ENCODE measurements at regions not wholly inside any gene's neighbourhood (a gene's known extent, or its start where the extent isn't known, plus 50 kb on each side); places are given as distances from the start of the nearest gene placed in this dataset.
"Not testable (repeated sequence)": the region's sequence is repeated elsewhere in the genome, so short reads cannot be mapped to it uniquely, and the experiment has no call there.

- no peak for DNase-seq
Observed at GRCh38 chr12:47367912-47368537, 288.3 kb upstream of the AMIGO2 start.

DNA sequence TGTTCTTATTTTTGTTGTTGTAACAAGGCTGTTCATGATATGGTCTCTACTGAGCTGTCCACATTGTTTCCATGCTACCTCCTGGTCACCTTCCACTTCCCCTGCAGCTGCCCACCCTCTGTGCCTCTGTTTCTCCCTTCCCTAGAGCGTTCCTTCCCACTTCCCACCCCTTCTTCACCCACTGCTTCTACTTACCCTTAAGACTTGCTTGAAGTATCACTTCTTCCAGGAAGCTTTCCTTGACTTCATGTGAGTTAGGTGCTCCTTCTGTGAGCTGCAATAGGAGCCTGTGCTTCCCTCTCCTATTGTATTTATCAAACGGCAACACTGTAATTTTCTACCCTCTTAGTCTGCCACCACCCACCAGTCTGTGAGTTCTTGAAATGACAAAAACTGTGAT, 286.8 kb upstream of the AMIGO2 start:
- no peak for DNase-seq

GRCh38 chr12:47366157-47366556, 286.4 kb upstream of the AMIGO2 start:
- DNase-seq: no peak

DNA sequence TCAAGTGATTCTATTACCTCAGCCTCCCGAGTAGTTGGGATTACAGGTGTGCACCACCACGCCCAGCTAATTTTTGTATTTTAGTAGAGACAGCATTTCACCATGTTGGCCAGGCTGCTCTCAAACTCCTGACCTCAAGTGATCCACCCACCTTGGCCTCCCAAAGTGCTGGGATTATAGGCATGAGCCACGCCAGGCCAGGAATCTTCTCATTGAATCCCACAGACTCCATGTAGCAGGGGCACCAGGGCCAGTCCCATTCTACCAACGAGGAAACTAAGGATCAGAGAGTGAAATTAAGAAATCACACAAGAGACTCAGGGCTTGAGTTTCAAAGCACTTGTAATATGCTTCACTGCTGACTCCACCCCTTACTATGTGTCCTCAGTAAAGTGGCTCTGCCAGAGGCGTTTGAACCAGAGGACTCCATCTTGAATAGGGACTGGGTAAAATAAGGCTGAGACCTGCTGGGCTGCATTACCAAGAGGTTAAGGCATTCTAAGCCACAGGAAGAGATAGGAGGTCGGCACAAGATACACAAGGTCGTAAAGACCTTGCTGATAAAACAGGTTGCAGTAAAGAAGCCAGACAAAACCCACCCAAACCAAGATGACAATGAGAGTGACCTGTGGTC, 285.8 kb upstream of the AMIGO2 start:
- DNase-seq: not testable (repeated sequence)

- DNase-seq: no peak
Observed at GRCh38 chr12:47364261-47364660, 284.5 kb upstream of the AMIGO2 start.

GRCh38 chr12:47362126-47362705, 282.5 kb upstream of the AMIGO2 start:
- DNase-seq: no peak

GRCh38 chr12:47361389-47362021, 281.7 kb upstream of the AMIGO2 start:
- no peak for DNase-seq

GRCh38 chr12:47360771-47361388, 281.1 kb upstream of the AMIGO2 start:
- no peak for DNase-seq

GRCh38 chr12:47360093-47360480, 280.3 kb upstream of the AMIGO2 start:
- DNase-seq: no peak

GRCh38 chr12:47359310-47360092, 279.7 kb upstream of the AMIGO2 start:
- DNase-seq: no peak

- not testable (repeated sequence) for DNase-seq
Observed at GRCh38 chr12:47357006-47357405, 277.2 kb upstream of the AMIGO2 start.

- DNase-seq: no peak
Observed at GRCh38 chr12:47356129-47356700, 276.5 kb upstream of the AMIGO2 start.

- no peak for DNase-seq
Observed at GRCh38 chr12:47353508-47353907, 273.7 kb upstream of the AMIGO2 start.

GRCh38 chr12:47352067-47352466, 272.3 kb upstream of the AMIGO2 start:
- no peak for DNase-seq

DNA sequence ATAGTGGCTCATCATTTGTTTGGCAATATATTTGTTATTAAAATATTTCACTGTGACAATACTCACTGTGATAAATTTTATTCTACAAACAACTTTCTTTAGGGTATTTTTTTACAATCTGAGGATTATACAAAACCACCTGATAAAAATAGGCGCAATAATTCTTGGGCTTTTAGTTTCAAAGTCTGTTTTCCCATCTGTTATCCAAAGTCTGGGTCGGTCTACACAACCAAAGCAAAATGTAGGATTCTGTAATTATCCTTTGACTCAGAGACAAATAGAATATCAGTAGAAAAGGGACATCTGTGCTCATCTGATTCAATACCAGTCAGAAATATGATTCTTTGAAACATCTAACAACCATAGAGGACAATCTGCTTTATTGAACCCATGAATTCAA, 271.8 kb upstream of the AMIGO2 start:
- DNase-seq: no peak

DNA sequence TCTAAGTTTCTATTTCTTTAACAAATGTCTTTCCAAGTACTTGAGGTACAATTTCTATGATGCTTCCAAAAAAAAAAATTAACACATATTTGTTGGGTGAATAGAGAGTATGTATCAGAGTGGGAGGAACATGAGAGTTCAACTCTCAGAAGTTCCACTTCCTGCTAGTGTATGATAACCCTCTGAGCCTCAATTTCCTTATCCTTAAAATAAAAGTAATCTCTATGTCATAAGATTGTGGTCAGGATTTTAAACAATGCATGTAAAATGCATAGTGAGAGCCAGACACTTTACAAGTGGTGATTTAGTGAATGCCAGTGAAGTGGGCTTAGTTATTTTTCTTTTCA, 270.3 kb upstream of the AMIGO2 start:
- no peak for DNase-seq

DNA sequence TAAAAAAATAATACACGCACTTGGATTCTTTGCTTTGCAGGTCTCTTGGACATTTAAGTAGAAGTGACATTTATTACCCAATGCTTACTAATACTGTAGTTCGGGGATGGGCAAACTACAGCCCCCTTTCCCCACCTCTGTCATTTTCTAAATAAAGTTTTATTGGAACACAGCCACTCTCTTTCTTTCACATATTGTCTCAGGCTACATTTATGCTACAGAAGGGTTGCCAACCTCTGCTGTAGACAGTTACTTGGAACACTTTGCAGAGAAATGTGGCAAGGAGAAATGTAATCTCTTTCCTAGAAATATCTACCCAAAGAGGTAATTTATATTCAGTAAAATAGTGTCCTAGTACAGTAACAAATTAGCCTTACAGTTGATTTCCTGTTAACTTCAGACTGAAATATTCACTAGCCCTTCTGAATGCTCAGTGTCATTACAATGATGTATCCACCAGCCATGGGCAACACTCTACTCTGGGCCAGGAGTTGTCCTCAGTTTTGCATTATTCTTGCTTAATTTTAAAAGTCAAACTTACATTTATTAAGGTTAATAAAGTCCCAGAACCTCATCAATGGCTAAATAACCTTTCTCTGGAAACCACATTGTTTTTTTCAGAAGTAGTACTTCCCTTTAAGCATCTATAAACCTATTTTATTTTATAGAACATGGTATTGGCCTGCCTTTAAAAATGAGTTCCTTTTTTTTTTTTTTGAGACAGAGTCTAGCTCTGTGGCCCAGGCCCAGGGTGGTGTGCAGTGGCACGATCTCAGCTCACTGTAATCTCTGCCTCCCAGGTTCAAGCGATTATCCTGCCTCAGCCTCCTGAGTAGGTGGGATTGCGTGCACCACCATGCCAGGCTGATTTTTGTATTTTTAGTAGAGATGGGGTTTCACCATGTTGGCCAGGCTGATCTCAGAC, 269.6 kb upstream of the AMIGO2 start:
- DNase-seq: no peak

DNA sequence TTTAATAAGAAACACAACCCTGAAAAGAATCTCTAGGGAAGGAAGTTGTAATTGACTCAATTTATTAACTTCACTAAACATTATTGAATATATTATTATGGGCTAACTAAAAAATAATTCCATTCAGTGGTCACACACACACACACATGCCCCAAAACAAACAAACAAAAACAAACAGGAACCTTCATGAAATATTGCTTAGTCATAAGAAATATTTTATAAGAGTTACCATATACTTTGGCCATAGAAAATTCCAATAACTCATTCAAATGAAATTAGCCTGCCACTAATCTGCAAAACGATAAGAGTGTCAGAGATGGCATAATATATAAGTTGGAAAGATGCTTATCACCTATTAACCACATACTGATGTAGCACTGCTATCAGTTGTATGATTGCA, 268.4 kb upstream of the AMIGO2 start:
- no peak for DNase-seq

DNA sequence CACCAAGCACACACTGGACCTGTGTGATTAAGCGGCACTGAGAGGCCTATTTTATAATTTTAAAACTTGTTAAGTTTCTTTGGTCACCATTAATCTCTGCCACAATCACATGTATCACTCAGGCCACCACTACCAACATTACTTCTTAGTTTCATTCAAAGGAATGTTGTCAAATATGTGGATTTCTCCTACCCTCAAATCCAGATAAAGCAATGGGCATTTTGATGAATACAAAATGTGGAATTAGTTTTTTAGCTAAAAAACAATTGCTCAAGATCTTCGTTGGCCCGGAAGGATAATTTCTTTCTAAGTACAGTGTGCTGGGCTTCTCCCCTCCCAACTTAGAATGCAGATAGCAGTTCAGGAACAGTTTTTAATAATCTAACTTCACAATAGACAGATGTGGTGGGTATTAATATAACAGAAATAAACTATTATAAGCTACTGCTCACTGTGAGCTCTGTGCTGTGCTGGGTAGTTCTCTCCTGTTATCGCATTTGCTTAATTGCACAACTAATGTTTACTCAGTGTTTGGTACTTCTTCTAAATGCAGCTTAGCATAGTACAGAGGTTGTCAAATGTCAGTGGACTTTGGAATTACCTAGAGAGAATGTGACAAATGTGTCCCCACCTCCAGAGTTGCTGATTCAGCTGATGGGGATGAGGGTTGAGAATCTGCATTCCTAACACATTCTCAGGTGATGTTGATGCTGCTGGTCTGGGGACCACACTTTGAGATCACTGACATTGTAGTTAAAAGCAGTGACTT, 266.7 kb upstream of the AMIGO2 start:
- DNase-seq: no peak

GRCh38 chr12:47343684-47344567, 264.2 kb upstream of the AMIGO2 start:
- no peak for DNase-seq
